ENCODE measurements at regions not wholly inside any gene's neighbourhood (a gene's known extent, or its start where the extent isn't known, plus 50 kb on each side); places are given as distances from the start of the nearest gene placed in this dataset.

DNA sequence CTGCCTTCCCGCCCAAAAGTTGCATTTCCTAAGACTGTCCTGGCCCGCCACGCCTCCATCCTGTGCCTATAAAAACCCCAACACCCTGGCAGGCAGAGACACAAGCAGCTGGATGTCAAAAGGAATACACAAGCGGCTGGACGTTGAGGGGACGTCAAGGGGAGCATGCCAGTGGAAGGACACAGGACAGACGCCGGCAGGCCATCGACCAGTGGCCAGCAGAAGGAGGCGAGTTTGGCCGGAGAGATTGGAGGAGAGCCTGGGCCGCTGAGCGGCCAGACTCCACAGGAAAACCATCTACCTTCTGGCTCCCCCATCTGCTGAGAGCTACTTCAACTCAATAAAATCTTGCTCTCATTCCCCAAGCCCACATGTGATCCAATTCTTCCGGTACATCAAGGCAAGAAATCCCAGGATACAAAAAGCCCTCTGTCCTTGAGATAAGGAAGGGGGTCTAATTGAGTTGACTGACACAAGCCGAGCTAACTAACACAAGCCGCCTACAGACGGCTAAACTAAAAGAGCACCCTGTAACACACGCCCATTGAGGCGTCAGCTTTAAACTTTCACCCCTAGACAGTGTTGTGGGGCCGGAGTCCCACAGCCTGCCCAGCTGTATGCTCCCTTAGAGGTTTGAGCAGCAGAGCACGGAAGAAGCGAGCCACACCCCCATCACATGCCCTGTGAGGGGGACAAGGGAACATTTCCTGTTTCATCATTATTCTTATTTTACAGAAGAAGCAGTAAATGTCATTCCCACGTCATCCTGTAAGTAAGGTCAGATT, 150.3 kb upstream of the PHYHIPL start:
- TF ChIP-seq, protein P1, sequence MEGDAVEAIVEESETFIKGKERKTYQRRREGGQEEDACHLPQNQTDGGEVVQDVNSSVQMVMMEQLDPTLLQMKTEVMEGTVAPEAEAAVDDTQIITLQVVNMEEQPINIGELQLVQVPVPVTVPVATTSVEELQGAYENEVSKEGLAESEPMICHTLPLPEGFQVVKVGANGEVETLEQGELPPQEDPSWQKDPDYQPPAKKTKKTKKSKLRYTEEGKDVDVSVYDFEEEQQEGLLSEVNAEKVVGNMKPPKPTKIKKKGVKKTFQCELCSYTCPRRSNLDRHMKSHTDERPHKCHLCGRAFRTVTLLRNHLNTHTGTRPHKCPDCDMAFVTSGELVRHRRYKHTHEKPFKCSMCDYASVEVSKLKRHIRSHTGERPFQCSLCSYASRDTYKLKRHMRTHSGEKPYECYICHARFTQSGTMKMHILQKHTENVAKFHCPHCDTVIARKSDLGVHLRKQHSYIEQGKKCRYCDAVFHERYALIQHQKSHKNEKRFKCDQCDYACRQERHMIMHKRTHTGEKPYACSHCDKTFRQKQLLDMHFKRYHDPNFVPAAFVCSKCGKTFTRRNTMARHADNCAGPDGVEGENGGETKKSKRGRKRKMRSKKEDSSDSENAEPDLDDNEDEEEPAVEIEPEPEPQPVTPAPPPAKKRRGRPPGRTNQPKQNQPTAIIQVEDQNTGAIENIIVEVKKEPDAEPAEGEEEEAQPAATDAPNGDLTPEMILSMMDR (conservative IDR thresholded peaks at IDR 0.05; ENCODE audit: low read depth, low read length), result no peak
- no peak for TF ChIP-seq RCOR1 (IDR thresholded peaks at IDR 0.05; ENCODE audit: insufficient replicate concordance, low read length)
- no peak for TF ChIP-seq POLR2A (IDR thresholded peaks at IDR 0.05; ENCODE audit: low read depth, low read length)
- no peak for TF ChIP-seq MAFK (IDR thresholded peaks at IDR 0.05; ENCODE audit: low read depth, low read length)
- no peak for TF ChIP-seq MXI1 (IDR thresholded peaks at IDR 0.05; ENCODE audit: borderline replicate concordance, low read depth, low read length)
- TF ChIP-seq FOS (IDR thresholded peaks at IDR 0.05; ENCODE audit: low read depth, low read length), result no peak
- TF ChIP-seq MAZ (IDR thresholded peaks at IDR 0.05; ENCODE audit: borderline replicate concordance, low read depth, low read length), result no peak
